IMR-90 (cell line): ENCODE measurements at regions not wholly inside any gene's neighbourhood (a gene's known extent, or its start where the extent isn't known, plus 50 kb on each side); places are given as distances from the start of the nearest gene placed in this dataset.

Experiments
- CEBPB ChIP-seq: IDR thresholded peaks from 2 replicates; pipeline ENCODE4 v1.6.1; 2012; ENCODE audit warnings: low read depth, low read length, improper control_type of control experiment
- CTCF ChIP-seq: conservative IDR thresholded peaks from 2 replicates; pipeline ENCODE4 v1.5.1; 2012; ENCODE audit warnings: mild to moderate bottlenecking, low read depth, low read length, improper control_type of control experiment
- MAZ ChIP-seq: IDR thresholded peaks from 2 replicates; pipeline ENCODE4 v1.6.1; 2012; ENCODE audit warnings: low read depth, mild to moderate bottlenecking, low read length, improper control_type of control experiment, moderate library complexity, borderline replicate concordance
- POLR2A ChIP-seq: IDR thresholded peaks from 2 replicates; pipeline ENCODE4 v1.6.1; 2012; ENCODE audit warnings: mild to moderate bottlenecking, low read depth, low read length
- RFX5 ChIP-seq: IDR thresholded peaks from 2 replicates; pipeline ENCODE4 v1.8.0; 2012; ENCODE audit warnings: low read depth, mild to moderate bottlenecking, low read length, moderate library complexity
- SMC3 ChIP-seq: fragments of 150-350 bp; IDR thresholded peaks from 2 replicates; pipeline ENCODE4 v1.6.1; 2016; ENCODE audit warnings: low read depth, mild to moderate bottlenecking, antibody characterized with exemption, low read length, moderate library complexity

- no peak for TF ChIP-seq CTCF
- TF ChIP-seq POLR2A = no peak
- no peak for TF ChIP-seq SMC3
- TF ChIP-seq MAZ = no peak
- no peak for TF ChIP-seq CEBPB
- TF ChIP-seq RFX5 = no peak
These were observed 539.3 kb downstream of the RFPL4B start for GRCh38 chr6:112886415-112886814.
